IgD-negative memory B cell (primary cell): ENCODE measurements at regions not wholly inside any gene's neighbourhood (a gene's known extent, or its start where the extent isn't known, plus 50 kb on each side); places are given as distances from the start of the nearest gene placed in this dataset.
"Not testable (repeated sequence)": the region's sequence is repeated elsewhere in the genome, so short reads cannot be mapped to it uniquely, and the experiment has no call there.

Experiments used
- H3K27ac Mint-ChIP-seq, 3 donors: one replicate each; pipeline ENCODE4 v1.8.0; 2020 to 2022; ENCODE audit warnings: mild to moderate bottlenecking in 3 of 3, mixed read lengths in 3 of 3, moderate library complexity in 1 of 3
- H3K27me3 Mint-ChIP-seq: one replicate; pipeline ENCODE4 v1.8.0; 2021; ENCODE audit warnings: mixed read lengths
- H3K36me3 Mint-ChIP-seq: one replicate; pipeline ENCODE4 v1.8.0; 2020; ENCODE audit warnings: mild to moderate bottlenecking, mixed read lengths
- H3K4me1 Mint-ChIP-seq, 3 donors: one replicate each; pipeline ENCODE4 v1.8.0; 2020 to 2022; ENCODE audit warnings: mixed read lengths in 3 of 3, mild to moderate bottlenecking in 1 of 3
- H3K4me3 Mint-ChIP-seq, 4 donors: one replicate each; pipeline ENCODE4 v1.8.0; 2020 to 2022; ENCODE audit warnings: mild to moderate bottlenecking in 4 of 4, mixed read lengths in 4 of 4, moderate library complexity in 3 of 4
- H3K9me3 Mint-ChIP-seq, 3 donors: one replicate each; pipeline ENCODE4 v1.8.0; 2020 to 2021; ENCODE audit warnings: mixed read lengths in 3 of 3, mild to moderate bottlenecking in 1 of 3

- H3K36me3 Mint-ChIP-seq, result peaks cover 2% of the 10 kb centered on the region
- H3K27ac Mint-ChIP-seq, result no peak overlapping the region
- H3K9me3 Mint-ChIP-seq, result peaks cover 2 to 11% (median 7%) of the 10 kb centered on the region in 3 donors
- H3K4me3 Mint-ChIP-seq, result no peak overlapping the region
- H3K27me3 Mint-ChIP-seq, result no peaks in the 10 kb centered on the region
- no peaks in the 10 kb centered on the region for H3K4me1 Mint-ChIP-seq
Measured at GRCh38 chr12:97666263-97666662, 203.7 kb downstream of the RMST start.

- Mint-ChIP-seq H3K4me1 (no peaks in the 10 kb centered on the region), H3K36me3 (no peaks in the 10 kb centered on the region), H3K4me3 (no peak overlapping the region), H3K9me3 (peaks cover 0 to 13% (median 0%) of the 10 kb centered on the region in 3 donors), H3K27ac (no peak overlapping the region), H3K27me3 (no peaks in the 10 kb centered on the region)
Measured at GRCh38 chr12:97672870-97673269, 210.3 kb downstream of the RMST start.

- no peaks in the 10 kb centered on the region for H3K36me3 Mint-ChIP-seq
- no peaks in the 10 kb centered on the region for H3K27me3 Mint-ChIP-seq
- H3K4me1 Mint-ChIP-seq, result no peaks in the 10 kb centered on the region
- H3K27ac Mint-ChIP-seq, result no peak overlapping the region
- no peak overlapping the region for H3K4me3 Mint-ChIP-seq
- peaks cover 0 to 6% (median 2%) of the 10 kb centered on the region in 3 donors for H3K9me3 Mint-ChIP-seq
Measured at GRCh38 chr12:97680751-97681150, 218.1 kb downstream of the RMST start.

GRCh38 chr12:97681612-97682504 is 219.3 kb downstream of the RMST start:
- Mint-ChIP-seq H3K36me3 (no peaks in the 10 kb centered on the region), H3K4me3 (no peak overlapping the region), H3K9me3 (peaks cover 0 to 3% (median 2%) of the 10 kb centered on the region in 3 donors), H3K27ac (no peak overlapping the region), H3K4me1 (no peaks in the 10 kb centered on the region), H3K27me3 (no peaks in the 10 kb centered on the region)

GRCh38 chr12:97685360-97685759 is 222.8 kb downstream of the RMST start:
- Mint-ChIP-seq H3K4me1 (no peaks in the 10 kb centered on the region), H3K4me3 (no peak overlapping the region), H3K27me3 (no peaks in the 10 kb centered on the region), H3K27ac (no peak overlapping the region), H3K9me3 (peaks cover 0 to 6% (median 4%) of the 10 kb centered on the region in 3 donors), H3K36me3 (no peaks in the 10 kb centered on the region)

- H3K4me3 Mint-ChIP-seq, result peak overlapping the region in 1 of 4 donors; percentile 5
- H3K27ac Mint-ChIP-seq, result no peak overlapping the region
- H3K4me1 Mint-ChIP-seq, result no peaks in the 10 kb centered on the region
- no peaks in the 10 kb centered on the region for H3K36me3 Mint-ChIP-seq
- peaks cover 0 to 6% (median 0%) of the 10 kb centered on the region in 3 donors for H3K9me3 Mint-ChIP-seq
- no peaks in the 10 kb centered on the region for H3K27me3 Mint-ChIP-seq
Measured at GRCh38 chr12:97701901-97702300, 239.3 kb downstream of the RMST start.

GRCh38 chr12:97711392-97711791 is 248.8 kb downstream of the RMST start:
- Mint-ChIP-seq H3K27ac (no peak overlapping the region), H3K4me3 (no peak overlapping the region), H3K4me1 (no peaks in the 10 kb centered on the region), H3K9me3 (no peaks in the 10 kb centered on the region), H3K27me3 (no peaks in the 10 kb centered on the region), H3K36me3 (no peaks in the 10 kb centered on the region)

- H3K4me3 Mint-ChIP-seq, result no peak overlapping the region
- no peaks in the 10 kb centered on the region for H3K9me3 Mint-ChIP-seq
- no peaks in the 10 kb centered on the region for H3K4me1 Mint-ChIP-seq
- no peaks in the 10 kb centered on the region for H3K27me3 Mint-ChIP-seq
- H3K27ac Mint-ChIP-seq, result no peak overlapping the region
- H3K36me3 Mint-ChIP-seq, result no peaks in the 10 kb centered on the region
Measured at GRCh38 chr12:97713270-97713669, 250.7 kb downstream of the RMST start.

- H3K36me3 Mint-ChIP-seq, result no peaks in the 10 kb centered on the region
- no peak overlapping the region for H3K4me3 Mint-ChIP-seq
- no peaks in the 10 kb centered on the region for H3K9me3 Mint-ChIP-seq
- H3K27me3 Mint-ChIP-seq, result no peaks in the 10 kb centered on the region
- no peak overlapping the region for H3K27ac Mint-ChIP-seq
- H3K4me1 Mint-ChIP-seq, result no peaks in the 10 kb centered on the region
Measured at GRCh38 chr12:97714107-97714563, 251.5 kb downstream of the RMST start.

- H3K27ac Mint-ChIP-seq, result no peak overlapping the region
- no peak overlapping the region for H3K4me3 Mint-ChIP-seq
- peaks cover 0 to 1% (median 0%) of the 10 kb centered on the region in 3 donors for H3K9me3 Mint-ChIP-seq
- no peaks in the 10 kb centered on the region for H3K27me3 Mint-ChIP-seq
- no peaks in the 10 kb centered on the region for H3K4me1 Mint-ChIP-seq
- no peaks in the 10 kb centered on the region for H3K36me3 Mint-ChIP-seq
Measured at GRCh38 chr12:97716356-97716755, 253.8 kb downstream of the RMST start.

GRCh38 chr12:97723801-97724200 is 261.2 kb downstream of the RMST start:
- not testable (repeated sequence) for H3K9me3 Mint-ChIP-seq, H3K36me3 Mint-ChIP-seq, H3K27me3 Mint-ChIP-seq, H3K4me1 Mint-ChIP-seq, H3K4me3 Mint-ChIP-seq, H3K27ac Mint-ChIP-seq

GRCh38 chr12:97745406-97746101 is 282.9 kb downstream of the RMST start:
- no peaks in the 10 kb centered on the region for H3K4me1 Mint-ChIP-seq
- no peaks in the 10 kb centered on the region for H3K36me3 Mint-ChIP-seq
- H3K27ac Mint-ChIP-seq, result no peak overlapping the region
- H3K9me3 Mint-ChIP-seq, result peaks cover 0 to 2% (median 0%) of the 10 kb centered on the region in 3 donors
- no peak overlapping the region for H3K4me3 Mint-ChIP-seq
- H3K27me3 Mint-ChIP-seq, result no peaks in the 10 kb centered on the region

GRCh38 chr12:97748298-97748697 is 285.7 kb downstream of the RMST start:
- H3K36me3 Mint-ChIP-seq, result no peaks in the 10 kb centered on the region
- H3K4me3 Mint-ChIP-seq, result no peak overlapping the region
- H3K27me3 Mint-ChIP-seq, result no peaks in the 10 kb centered on the region
- no peak overlapping the region for H3K27ac Mint-ChIP-seq
- no peaks in the 10 kb centered on the region for H3K4me1 Mint-ChIP-seq
- H3K9me3 Mint-ChIP-seq, result peaks cover 0 to 2% (median 2%) of the 10 kb centered on the region in 3 donors

GRCh38 chr12:97751704-97752103 is 289.1 kb downstream of the RMST start:
- Mint-ChIP-seq H3K27me3 (no peaks in the 10 kb centered on the region), H3K9me3 (peaks cover 0 to 2% (median 2%) of the 10 kb centered on the region in 3 donors), H3K4me1 (peaks cover 0 to 1% (median 0%) of the 10 kb centered on the region in 3 donors), H3K4me3 (no peak overlapping the region), H3K27ac (no peak overlapping the region), H3K36me3 (no peaks in the 10 kb centered on the region)

- Mint-ChIP-seq H3K27me3 (no peaks in the 10 kb centered on the region), H3K27ac (no peak overlapping the region), H3K4me1 (peaks cover 0 to 1% (median 0%) of the 10 kb centered on the region in 3 donors), H3K9me3 (peaks cover 0 to 2% (median 2%) of the 10 kb centered on the region in 3 donors), H3K4me3 (no peak overlapping the region), H3K36me3 (no peaks in the 10 kb centered on the region)
Measured at GRCh38 chr12:97752129-97752528, 289.5 kb downstream of the RMST start.
